OCI-LY3 (cell line): ENCODE measurements at regions not wholly inside any gene's neighbourhood (a gene's known extent, or its start where the extent isn't known, plus 50 kb on each side); places are given as distances from the start of the nearest gene placed in this dataset.

Experiments used
- H2AFZ ChIP-seq: fragments of 200-600, 300-600 bp; shearing (Covaris generic); 2 replicates; pipeline ENCODE4 v1.6.0; 2014; ENCODE audit warnings: antibody characterized with exemption, low read depth, low read length
- H3K27ac ChIP-seq: fragments of 200-600, 300-600 bp; sonication (generic); 2 replicates; pipeline ENCODE4 v1.5.1; 2014; ENCODE audit warnings: mild to moderate bottlenecking, low read length, moderate library complexity, mixed read lengths
- H3K27me3 ChIP-seq: fragments of 200-600, 300-600 bp; sonication (generic); 2 replicates; pipeline ENCODE4 v1.6.1; 2014; ENCODE audit warnings: low read depth, low read length, mixed read lengths
- H3K36me3 ChIP-seq: fragments of 200-600, 300-600 bp; sonication (generic); replicated peaks from 2 replicates; pipeline ENCODE3; 2014; ENCODE audit warnings: low read depth, low read length, mixed read lengths
- H3K4me1 ChIP-seq: fragments of 300-600, 200-600 bp; sonication (generic); 2 replicates; pipeline ENCODE4 v1.6.1; 2014; ENCODE audit warnings: low read length, mixed read lengths
- H3K4me2 ChIP-seq: fragments of 200-600, 300-600 bp; sonication (generic); 2 replicates; pipeline ENCODE4 v1.6.1; 2014; ENCODE audit warnings: low read length, mixed read lengths
- H3K4me3 ChIP-seq: fragments of 300-600, 200-600 bp; sonication (generic); 2 replicates; pipeline ENCODE4 v1.5.1; 2014; ENCODE audit warnings: antibody characterized with exemption, mild to moderate bottlenecking, low read length, moderate library complexity
- H3K79me2 ChIP-seq: fragments of 300-600, 200-600 bp; shearing (Covaris generic); 2 replicates; pipeline ENCODE4 v1.6.1; 2014; ENCODE audit warnings: mild to moderate bottlenecking, low read length, mixed read lengths
- H3K9ac ChIP-seq: fragments of 300-600, 200-600 bp; shearing (Covaris generic); 2 replicates; pipeline ENCODE4 v1.6.0; 2014; ENCODE audit warnings: mild to moderate bottlenecking, low read length, moderate library complexity
- H3K9me3 ChIP-seq: fragments of 200-600, 300-600 bp; shearing (Covaris generic); 2 replicates; pipeline ENCODE4 v1.6.1; 2014; ENCODE audit warnings: low read length, mixed read lengths; ENCODE audit not compliant: insufficient read depth
- H4K20me1 ChIP-seq: fragments of 200-600, 300-600 bp; sonication (generic); 2 replicates; pipeline ENCODE4 v1.6.1; 2016; ENCODE audit warnings: low read length, mixed read lengths; ENCODE audit not compliant: insufficient read depth
- CTCF ChIP-seq: fragments of 200-600, 300-600 bp; sonication (generic); IDR thresholded peaks from 2 replicates; pipeline ENCODE4 v1.5.1; 2014; ENCODE audit warnings: antibody characterized with exemption, low read length, low read depth
- EZH2phosphoT487 ChIP-seq: fragments of 200-600 bp; shearing (Covaris generic); IDR thresholded peaks from 2 replicates; pipeline ENCODE4 v1.6.1; 2018; ENCODE audit warnings: antibody characterized with exemption, mixed run types, low read depth

DNA sequence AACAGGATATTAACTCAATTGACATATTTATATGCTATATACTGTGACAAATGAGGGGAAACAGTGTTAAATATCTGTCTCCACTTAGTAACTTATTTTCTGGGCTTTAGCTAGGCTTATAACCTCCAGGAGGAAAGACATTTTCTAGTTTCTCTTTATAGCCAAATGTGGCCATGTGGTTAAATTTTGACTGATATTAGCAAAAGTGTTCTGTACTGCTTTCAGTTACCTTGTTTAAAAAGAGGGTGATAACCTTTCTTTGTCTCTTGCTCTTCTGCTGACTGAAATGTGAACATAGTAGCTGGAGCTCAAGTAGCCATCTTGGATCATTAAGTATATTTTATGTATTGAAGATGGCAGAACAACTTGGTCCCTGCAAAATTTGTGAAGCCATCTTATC lies 253.7 kb downstream of the PDHA2 start:
- Histone ChIP-seq H3K4me2 (no peak overlapping the region), H3K4me1 (no peaks in the 10 kb centered on the region), H3K9me3 (no peaks in the 10 kb centered on the region), H3K79me2 (no peaks in the 10 kb centered on the region), H2AFZ (no peak overlapping the region), H3K27ac (no peak overlapping the region), H3K36me3 (no peaks in the 10 kb centered on the region), H3K27me3 (no peaks in the 10 kb centered on the region), H3K4me3 (no peak overlapping the region), H4K20me1 (no peaks in the 10 kb centered on the region), H3K9ac (no peak overlapping the region)
- TF ChIP-seq EZH2phosphoT487 (no peak), CTCF (no peak)

GRCh38 chr4:96094183-96094582 lies 254.3 kb downstream of the PDHA2 start:
- no peak for TF ChIP-seq EZH2phosphoT487
- no peak for TF ChIP-seq CTCF
- H4K20me1 ChIP-seq = no peaks in the 10 kb centered on the region
- H2AFZ ChIP-seq = no peak overlapping the region
- no peak overlapping the region for H3K9ac ChIP-seq
- H3K27ac ChIP-seq = no peak overlapping the region
- H3K4me2 ChIP-seq = no peak overlapping the region
- no peaks in the 10 kb centered on the region for H3K4me1 ChIP-seq
- no peak overlapping the region for H3K4me3 ChIP-seq
- no peaks in the 10 kb centered on the region for H3K36me3 ChIP-seq
- H3K27me3 ChIP-seq = no peaks in the 10 kb centered on the region
- no peaks in the 10 kb centered on the region for H3K9me3 ChIP-seq
- no peaks in the 10 kb centered on the region for H3K79me2 ChIP-seq

- no peak overlapping the region for H3K9ac ChIP-seq
Measured at GRCh38 chr4:96097040-96097607, 257.2 kb downstream of the PDHA2 start.

GRCh38 chr4:96097693-96098092 lies 257.8 kb downstream of the PDHA2 start:
- TF ChIP-seq EZH2phosphoT487 (no peak), CTCF (no peak)
- H2AFZ ChIP-seq = no peak overlapping the region
- no peaks in the 10 kb centered on the region for H3K79me2 ChIP-seq
- no peaks in the 10 kb centered on the region for H3K27me3 ChIP-seq
- no peak overlapping the region for H3K27ac ChIP-seq
- H3K9ac ChIP-seq = no peak overlapping the region
- H3K36me3 ChIP-seq = no peaks in the 10 kb centered on the region
- no peak overlapping the region for H3K4me2 ChIP-seq
- no peaks in the 10 kb centered on the region for H4K20me1 ChIP-seq
- H3K4me1 ChIP-seq = no peaks in the 10 kb centered on the region
- H3K4me3 ChIP-seq = no peak overlapping the region
- no peaks in the 10 kb centered on the region for H3K9me3 ChIP-seq

More at GRCh38 chr4:96097040-96097607, 257.2 kb downstream of the PDHA2 start:
- Histone ChIP-seq H3K4me3 (no peak overlapping the region), H3K4me1 (no peaks in the 10 kb centered on the region), H3K4me2 (no peak overlapping the region), H4K20me1 (no peaks in the 10 kb centered on the region), H2AFZ (no peak overlapping the region), H3K27ac (no peak overlapping the region), H3K27me3 (no peaks in the 10 kb centered on the region), H3K79me2 (no peaks in the 10 kb centered on the region), H3K36me3 (no peaks in the 10 kb centered on the region), H3K9me3 (no peaks in the 10 kb centered on the region)
- no peak for TF ChIP-seq CTCF
- no peak for TF ChIP-seq EZH2phosphoT487
